ENCODE measurements at regions not wholly inside any gene's neighbourhood (a gene's known extent, or its start where the extent isn't known, plus 50 kb on each side); places are given as distances from the start of the nearest gene placed in this dataset.
A peak's percentile ranks its signal among the peaks of the same experiment; 100 is the strongest.

DNA sequence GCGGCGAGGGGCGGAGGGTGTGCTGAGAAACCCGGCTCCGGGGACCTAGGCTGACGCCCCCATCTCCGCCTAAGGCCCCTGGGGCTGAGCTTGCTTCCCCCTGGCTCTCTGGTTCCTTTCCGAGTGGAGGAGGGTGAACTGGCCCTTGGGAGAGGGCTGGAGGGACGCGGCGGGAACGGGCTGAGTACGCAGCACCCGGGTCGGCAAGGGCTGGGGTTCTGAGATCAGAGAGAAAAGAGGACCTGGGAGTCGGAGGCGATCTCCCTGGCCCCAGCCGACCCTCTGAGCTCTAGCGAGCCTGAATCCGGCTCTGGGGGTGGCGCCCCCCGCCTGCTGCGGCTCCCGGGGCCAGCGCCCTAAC, 270.8 kb downstream of the FOXD2 start:
- DNase-seq: no peak

DNA sequence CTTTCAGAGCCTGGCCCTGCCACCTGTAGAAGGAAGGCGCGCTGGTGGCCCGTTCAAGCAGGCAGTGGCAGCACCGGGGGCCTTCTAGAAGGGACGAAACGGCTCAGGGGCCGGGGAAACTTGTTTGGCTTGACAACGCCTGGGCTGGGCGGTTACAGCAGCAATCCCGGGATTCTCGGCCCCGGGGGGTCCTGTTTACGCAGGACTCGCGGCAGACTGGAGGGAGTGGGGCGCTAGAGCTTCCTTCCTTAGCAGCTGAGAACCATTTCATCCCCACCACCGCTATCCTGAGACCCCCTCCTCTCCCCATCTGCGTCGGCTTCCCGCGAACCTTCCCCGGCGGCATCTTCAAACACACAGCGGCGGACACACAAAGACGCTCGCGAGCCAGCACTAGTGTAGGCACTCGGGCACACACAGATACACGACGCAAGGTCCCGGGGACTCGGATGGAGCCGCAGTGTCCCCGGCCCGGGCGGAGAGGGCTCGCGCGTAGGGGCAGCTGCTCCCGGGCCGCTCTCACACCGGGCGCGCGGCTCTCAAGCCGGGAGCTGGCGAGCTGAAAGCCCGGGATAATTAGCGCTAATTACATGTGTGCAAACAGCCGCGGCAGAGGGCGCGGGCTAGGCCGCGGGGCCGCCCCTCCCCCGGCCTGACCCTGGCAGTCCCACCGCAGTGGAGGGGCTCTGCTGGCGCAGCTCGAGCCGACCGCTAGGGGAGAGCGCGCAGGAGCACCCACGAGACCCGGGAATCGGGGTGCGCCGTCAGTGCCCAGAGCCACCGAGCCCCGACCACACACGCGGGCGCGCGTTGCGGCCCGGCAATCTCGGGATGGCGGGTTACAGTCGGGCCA, 271.4 kb downstream of the FOXD2 start:
- DNase-seq: no peak

DNA sequence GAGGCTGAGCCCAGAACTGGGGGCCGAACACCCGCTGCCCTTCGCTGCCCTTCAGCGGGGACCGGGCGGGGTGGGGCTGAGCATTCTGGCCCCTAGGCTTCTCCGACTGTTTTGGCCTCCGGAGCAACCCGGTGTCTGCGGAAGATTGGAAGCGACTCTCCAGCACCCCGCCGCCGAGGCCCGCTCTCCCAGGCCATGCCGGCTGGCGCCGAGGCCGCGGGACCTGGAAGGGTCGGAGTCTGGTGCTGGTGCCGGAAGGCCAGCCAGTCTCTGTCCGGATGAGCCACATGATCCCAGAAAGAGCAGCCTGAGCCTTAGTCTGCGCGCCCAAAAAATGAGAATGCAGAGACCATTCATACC, 272.0 kb downstream of the FOXD2 start:
- no peak for DNase-seq

GRCh38 chr1:47710329-47711071, 272.7 kb downstream of the FOXD2 start:
- DNase-seq: peak; percentile 94

Data from activated CD8-positive, alpha-beta memory T cell treated with anti-CD3 and anti-CD28 coated beads, Interleukin-2, amount 50 U/mL, for 48 hours (primary cell).